Hepatocyte (in vitro differentiated cells): ENCODE measurements at regions not wholly inside any gene's neighbourhood (a gene's known extent, or its start where the extent isn't known, plus 50 kb on each side); places are given as distances from the start of the nearest gene placed in this dataset.

ENCODE experiments used
- EZH2 ChIP-seq: fragments of 200-600 bp; sonication (generic); IDR thresholded peaks from 2 replicates; pipeline ENCODE4 v1.6.1; 2016; ENCODE audit warnings: antibody characterized with exemption, mild to moderate bottlenecking, borderline replicate concordance
- TF ChIP-seq, protein P1 (sequence below): fragments of 200-600 bp; sonication (generic); IDR thresholded peaks from 2 replicates; pipeline ENCODE4 v1.5.1; 2016; ENCODE audit warnings: antibody characterized with exemption, mild to moderate bottlenecking; ENCODE audit not compliant: poor library complexity

GRCh38 chr5:62208218-62208852, 97.7 kb upstream of the KIF2A start:
- no peak for TF ChIP-seq EZH2
- TF ChIP-seq, protein P1, sequence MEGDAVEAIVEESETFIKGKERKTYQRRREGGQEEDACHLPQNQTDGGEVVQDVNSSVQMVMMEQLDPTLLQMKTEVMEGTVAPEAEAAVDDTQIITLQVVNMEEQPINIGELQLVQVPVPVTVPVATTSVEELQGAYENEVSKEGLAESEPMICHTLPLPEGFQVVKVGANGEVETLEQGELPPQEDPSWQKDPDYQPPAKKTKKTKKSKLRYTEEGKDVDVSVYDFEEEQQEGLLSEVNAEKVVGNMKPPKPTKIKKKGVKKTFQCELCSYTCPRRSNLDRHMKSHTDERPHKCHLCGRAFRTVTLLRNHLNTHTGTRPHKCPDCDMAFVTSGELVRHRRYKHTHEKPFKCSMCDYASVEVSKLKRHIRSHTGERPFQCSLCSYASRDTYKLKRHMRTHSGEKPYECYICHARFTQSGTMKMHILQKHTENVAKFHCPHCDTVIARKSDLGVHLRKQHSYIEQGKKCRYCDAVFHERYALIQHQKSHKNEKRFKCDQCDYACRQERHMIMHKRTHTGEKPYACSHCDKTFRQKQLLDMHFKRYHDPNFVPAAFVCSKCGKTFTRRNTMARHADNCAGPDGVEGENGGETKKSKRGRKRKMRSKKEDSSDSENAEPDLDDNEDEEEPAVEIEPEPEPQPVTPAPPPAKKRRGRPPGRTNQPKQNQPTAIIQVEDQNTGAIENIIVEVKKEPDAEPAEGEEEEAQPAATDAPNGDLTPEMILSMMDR, result no peak
